HL-60 (cell line): ENCODE measurements at regions not wholly inside any gene's neighbourhood (a gene's known extent, or its start where the extent isn't known, plus 50 kb on each side); places are given as distances from the start of the nearest gene placed in this dataset.

ENCODE experiments used
- GABPA ChIP-seq: IDR thresholded peaks from 2 replicates; pipeline ENCODE4 v1.6.1; 2012; ENCODE audit warnings: low read depth
- POLR2AphosphoS5 ChIP-seq: IDR thresholded peaks from 2 replicates; pipeline ENCODE4 v1.6.1; 2012; ENCODE audit warnings: low read depth
- SPI1 ChIP-seq: IDR thresholded peaks from 2 replicates; pipeline ENCODE4 v1.6.1; 2012; ENCODE audit warnings: low read depth, mild to moderate bottlenecking, borderline replicate concordance
- TF ChIP-seq, protein P1 (sequence below): IDR thresholded peaks from one replicate; pipeline ENCODE4 v1.5.1; 2011; ENCODE audit warnings: low read length, control low read depth, inconsistent platforms; ENCODE audit not compliant: insufficient read depth
- TF ChIP-seq, protein P2 (sequence below): IDR thresholded peaks from 2 replicates; pipeline ENCODE4 v1.6.1; 2012; ENCODE audit warnings: low read depth; ENCODE audit not compliant: insufficient replicate concordance

GRCh38 chr4:129254526-129254925 lies 158.6 kb downstream of the C4orf33 start:
- TF ChIP-seq, protein P1, sequence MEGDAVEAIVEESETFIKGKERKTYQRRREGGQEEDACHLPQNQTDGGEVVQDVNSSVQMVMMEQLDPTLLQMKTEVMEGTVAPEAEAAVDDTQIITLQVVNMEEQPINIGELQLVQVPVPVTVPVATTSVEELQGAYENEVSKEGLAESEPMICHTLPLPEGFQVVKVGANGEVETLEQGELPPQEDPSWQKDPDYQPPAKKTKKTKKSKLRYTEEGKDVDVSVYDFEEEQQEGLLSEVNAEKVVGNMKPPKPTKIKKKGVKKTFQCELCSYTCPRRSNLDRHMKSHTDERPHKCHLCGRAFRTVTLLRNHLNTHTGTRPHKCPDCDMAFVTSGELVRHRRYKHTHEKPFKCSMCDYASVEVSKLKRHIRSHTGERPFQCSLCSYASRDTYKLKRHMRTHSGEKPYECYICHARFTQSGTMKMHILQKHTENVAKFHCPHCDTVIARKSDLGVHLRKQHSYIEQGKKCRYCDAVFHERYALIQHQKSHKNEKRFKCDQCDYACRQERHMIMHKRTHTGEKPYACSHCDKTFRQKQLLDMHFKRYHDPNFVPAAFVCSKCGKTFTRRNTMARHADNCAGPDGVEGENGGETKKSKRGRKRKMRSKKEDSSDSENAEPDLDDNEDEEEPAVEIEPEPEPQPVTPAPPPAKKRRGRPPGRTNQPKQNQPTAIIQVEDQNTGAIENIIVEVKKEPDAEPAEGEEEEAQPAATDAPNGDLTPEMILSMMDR: no peak
- TF ChIP-seq, protein P2, sequence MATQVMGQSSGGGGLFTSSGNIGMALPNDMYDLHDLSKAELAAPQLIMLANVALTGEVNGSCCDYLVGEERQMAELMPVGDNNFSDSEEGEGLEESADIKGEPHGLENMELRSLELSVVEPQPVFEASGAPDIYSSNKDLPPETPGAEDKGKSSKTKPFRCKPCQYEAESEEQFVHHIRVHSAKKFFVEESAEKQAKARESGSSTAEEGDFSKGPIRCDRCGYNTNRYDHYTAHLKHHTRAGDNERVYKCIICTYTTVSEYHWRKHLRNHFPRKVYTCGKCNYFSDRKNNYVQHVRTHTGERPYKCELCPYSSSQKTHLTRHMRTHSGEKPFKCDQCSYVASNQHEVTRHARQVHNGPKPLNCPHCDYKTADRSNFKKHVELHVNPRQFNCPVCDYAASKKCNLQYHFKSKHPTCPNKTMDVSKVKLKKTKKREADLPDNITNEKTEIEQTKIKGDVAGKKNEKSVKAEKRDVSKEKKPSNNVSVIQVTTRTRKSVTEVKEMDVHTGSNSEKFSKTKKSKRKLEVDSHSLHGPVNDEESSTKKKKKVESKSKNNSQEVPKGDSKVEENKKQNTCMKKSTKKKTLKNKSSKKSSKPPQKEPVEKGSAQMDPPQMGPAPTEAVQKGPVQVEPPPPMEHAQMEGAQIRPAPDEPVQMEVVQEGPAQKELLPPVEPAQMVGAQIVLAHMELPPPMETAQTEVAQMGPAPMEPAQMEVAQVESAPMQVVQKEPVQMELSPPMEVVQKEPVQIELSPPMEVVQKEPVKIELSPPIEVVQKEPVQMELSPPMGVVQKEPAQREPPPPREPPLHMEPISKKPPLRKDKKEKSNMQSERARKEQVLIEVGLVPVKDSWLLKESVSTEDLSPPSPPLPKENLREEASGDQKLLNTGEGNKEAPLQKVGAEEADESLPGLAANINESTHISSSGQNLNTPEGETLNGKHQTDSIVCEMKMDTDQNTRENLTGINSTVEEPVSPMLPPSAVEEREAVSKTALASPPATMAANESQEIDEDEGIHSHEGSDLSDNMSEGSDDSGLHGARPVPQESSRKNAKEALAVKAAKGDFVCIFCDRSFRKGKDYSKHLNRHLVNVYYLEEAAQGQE: no peak
- TF ChIP-seq POLR2AphosphoS5: no peak
- TF ChIP-seq SPI1: no peak
- no peak for TF ChIP-seq GABPA
